Liver (tissue), 3 donors: ENCODE measurements at regions not wholly inside any gene's neighbourhood (a gene's known extent, or its start where the extent isn't known, plus 50 kb on each side); places are given as distances from the start of the nearest gene placed in this dataset.

Experiments used
- FOXA1 ChIP-seq: IDR thresholded peaks from 2 replicates; pipeline ENCODE4 v1.6.1; 2016; ENCODE audit warnings: antibody characterized with exemption
- GABPA ChIP-seq, 2 donors: IDR thresholded peaks in 1 of 2; conservative IDR thresholded peaks in 1 of 2; 2 replicates each; pipeline ENCODE4 v1.6.1; 2016; ENCODE audit warnings: antibody characterized with exemption in 2 of 2, mild to moderate bottlenecking in 1 of 2, moderate library complexity in 1 of 2
- JUND ChIP-seq, 2 donors: IDR thresholded peaks; 2 replicates each; pipeline ENCODE4 v1.6.1; 2016; ENCODE audit warnings: antibody characterized with exemption in 2 of 2
- RAD21 ChIP-seq, 2 donors: IDR thresholded peaks; 2 replicates each; pipeline ENCODE4 v1.6.1; 2016; ENCODE audit warnings: antibody characterized with exemption in 2 of 2, mild to moderate bottlenecking in 2 of 2
- SP1 ChIP-seq: IDR thresholded peaks from 2 replicates; pipeline ENCODE4 v1.6.1; 2018; ENCODE audit warnings: antibody characterized with exemption, mild to moderate bottlenecking
- TAF1 ChIP-seq: conservative IDR thresholded peaks from 2 replicates; pipeline ENCODE4 v1.6.1; 2016; ENCODE audit warnings: antibody characterized with exemption, mild to moderate bottlenecking
- TF ChIP-seq, protein P1 (sequence below): fragments of 150-350 bp; IDR thresholded peaks from 2 replicates; pipeline ENCODE4 v1.5.1; 2017; ENCODE audit warnings: improper control_type of control experiment, low read depth, low read length; ENCODE audit not compliant: missing input control
- TF ChIP-seq, protein P2 (sequence below): IDR thresholded peaks from 2 replicates; pipeline ENCODE4 v1.6.1; 2016; ENCODE audit warnings: antibody characterized with exemption, mild to moderate bottlenecking
- TF ChIP-seq, protein P3 (sequence below): IDR thresholded peaks from 2 replicates; pipeline ENCODE4 v1.6.1; 2016; ENCODE audit warnings: antibody characterized with exemption
- donor health status: healthy.
- donor health status: healthy.

DNA sequence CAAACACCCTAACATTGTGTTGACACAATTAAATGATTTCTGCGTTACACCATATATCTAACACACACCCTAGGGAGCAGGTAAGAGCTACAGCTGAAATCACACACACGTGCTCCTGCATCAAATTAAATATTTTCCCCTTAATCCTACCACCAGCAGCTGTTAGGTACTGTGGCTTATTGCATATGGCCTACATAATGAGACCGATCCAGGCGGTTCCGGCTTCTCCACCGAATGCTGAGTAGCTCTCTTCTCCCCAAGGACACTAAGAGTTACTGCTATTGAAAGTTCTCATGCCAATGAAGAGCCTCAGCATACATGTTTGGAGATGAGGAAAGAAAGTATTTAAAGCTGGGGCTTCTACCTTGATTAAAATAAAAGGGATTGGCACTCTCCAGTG, 472.2 kb upstream of the STXBP6 start:
- TF ChIP-seq SP1, result no peak
- TF ChIP-seq, protein P1, sequence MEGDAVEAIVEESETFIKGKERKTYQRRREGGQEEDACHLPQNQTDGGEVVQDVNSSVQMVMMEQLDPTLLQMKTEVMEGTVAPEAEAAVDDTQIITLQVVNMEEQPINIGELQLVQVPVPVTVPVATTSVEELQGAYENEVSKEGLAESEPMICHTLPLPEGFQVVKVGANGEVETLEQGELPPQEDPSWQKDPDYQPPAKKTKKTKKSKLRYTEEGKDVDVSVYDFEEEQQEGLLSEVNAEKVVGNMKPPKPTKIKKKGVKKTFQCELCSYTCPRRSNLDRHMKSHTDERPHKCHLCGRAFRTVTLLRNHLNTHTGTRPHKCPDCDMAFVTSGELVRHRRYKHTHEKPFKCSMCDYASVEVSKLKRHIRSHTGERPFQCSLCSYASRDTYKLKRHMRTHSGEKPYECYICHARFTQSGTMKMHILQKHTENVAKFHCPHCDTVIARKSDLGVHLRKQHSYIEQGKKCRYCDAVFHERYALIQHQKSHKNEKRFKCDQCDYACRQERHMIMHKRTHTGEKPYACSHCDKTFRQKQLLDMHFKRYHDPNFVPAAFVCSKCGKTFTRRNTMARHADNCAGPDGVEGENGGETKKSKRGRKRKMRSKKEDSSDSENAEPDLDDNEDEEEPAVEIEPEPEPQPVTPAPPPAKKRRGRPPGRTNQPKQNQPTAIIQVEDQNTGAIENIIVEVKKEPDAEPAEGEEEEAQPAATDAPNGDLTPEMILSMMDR, result no peak
- TF ChIP-seq, protein P2, sequence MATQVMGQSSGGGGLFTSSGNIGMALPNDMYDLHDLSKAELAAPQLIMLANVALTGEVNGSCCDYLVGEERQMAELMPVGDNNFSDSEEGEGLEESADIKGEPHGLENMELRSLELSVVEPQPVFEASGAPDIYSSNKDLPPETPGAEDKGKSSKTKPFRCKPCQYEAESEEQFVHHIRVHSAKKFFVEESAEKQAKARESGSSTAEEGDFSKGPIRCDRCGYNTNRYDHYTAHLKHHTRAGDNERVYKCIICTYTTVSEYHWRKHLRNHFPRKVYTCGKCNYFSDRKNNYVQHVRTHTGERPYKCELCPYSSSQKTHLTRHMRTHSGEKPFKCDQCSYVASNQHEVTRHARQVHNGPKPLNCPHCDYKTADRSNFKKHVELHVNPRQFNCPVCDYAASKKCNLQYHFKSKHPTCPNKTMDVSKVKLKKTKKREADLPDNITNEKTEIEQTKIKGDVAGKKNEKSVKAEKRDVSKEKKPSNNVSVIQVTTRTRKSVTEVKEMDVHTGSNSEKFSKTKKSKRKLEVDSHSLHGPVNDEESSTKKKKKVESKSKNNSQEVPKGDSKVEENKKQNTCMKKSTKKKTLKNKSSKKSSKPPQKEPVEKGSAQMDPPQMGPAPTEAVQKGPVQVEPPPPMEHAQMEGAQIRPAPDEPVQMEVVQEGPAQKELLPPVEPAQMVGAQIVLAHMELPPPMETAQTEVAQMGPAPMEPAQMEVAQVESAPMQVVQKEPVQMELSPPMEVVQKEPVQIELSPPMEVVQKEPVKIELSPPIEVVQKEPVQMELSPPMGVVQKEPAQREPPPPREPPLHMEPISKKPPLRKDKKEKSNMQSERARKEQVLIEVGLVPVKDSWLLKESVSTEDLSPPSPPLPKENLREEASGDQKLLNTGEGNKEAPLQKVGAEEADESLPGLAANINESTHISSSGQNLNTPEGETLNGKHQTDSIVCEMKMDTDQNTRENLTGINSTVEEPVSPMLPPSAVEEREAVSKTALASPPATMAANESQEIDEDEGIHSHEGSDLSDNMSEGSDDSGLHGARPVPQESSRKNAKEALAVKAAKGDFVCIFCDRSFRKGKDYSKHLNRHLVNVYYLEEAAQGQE, result no peak
- TF ChIP-seq RAD21 (IDR thresholded peaks at IDR 0.05), result no peak
- no peak for TF ChIP-seq FOXA1
- TF ChIP-seq GABPA (IDR thresholded peaks at IDR 0.05 in 1 of 2, conservative IDR thresholded peaks at IDR 0.05 in 1 of 2), result no peak
- TF ChIP-seq, protein P3, sequence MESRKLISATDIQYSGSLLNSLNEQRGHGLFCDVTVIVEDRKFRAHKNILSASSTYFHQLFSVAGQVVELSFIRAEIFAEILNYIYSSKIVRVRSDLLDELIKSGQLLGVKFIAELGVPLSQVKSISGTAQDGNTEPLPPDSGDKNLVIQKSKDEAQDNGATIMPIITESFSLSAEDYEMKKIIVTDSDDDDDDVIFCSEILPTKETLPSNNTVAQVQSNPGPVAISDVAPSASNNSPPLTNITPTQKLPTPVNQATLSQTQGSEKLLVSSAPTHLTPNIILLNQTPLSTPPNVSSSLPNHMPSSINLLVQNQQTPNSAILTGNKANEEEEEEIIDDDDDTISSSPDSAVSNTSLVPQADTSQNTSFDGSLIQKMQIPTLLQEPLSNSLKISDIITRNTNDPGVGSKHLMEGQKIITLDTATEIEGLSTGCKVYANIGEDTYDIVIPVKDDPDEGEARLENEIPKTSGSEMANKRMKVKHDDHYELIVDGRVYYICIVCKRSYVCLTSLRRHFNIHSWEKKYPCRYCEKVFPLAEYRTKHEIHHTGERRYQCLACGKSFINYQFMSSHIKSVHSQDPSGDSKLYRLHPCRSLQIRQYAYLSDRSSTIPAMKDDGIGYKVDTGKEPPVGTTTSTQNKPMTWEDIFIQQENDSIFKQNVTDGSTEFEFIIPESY, result no peak
- no peak for TF ChIP-seq TAF1
- no peak for TF ChIP-seq JUND (IDR thresholded peaks at IDR 0.05)
